ENCODE measurements at regions not wholly inside any gene's neighbourhood (a gene's known extent, or its start where the extent isn't known, plus 50 kb on each side); places are given as distances from the start of the nearest gene placed in this dataset.
"Not testable (repeated sequence)": the region's sequence is repeated elsewhere in the genome, so short reads cannot be mapped to it uniquely, and the experiment has no call there.

- DNase-seq (ENCODE audit: low spot score); ATAC-seq: not testable (repeated sequence)
Measured at GRCh38 chr12:131227641-131228040, 273.9 kb downstream of the ADGRD1 start.

GRCh38 chr12:131229079-131229425, 275.3 kb downstream of the ADGRD1 start:
- DNase-seq (ENCODE audit: low spot score); ATAC-seq: not testable (repeated sequence)

GRCh38 chr12:131229426-131230339, 276.0 kb downstream of the ADGRD1 start:
- ATAC-seq, result no peak
- no peak for DNase-seq (ENCODE audit: low spot score)

- no peak for DNase-seq (ENCODE audit: low spot score)
- no peak for ATAC-seq
Measured at GRCh38 chr12:131230340-131231031, 276.8 kb downstream of the ADGRD1 start.

- DNase-seq (ENCODE audit: low spot score), result no peak
Measured at GRCh38 chr12:131231032-131231980, 277.6 kb downstream of the ADGRD1 start.

GRCh38 chr12:131232036-131232435, 278.3 kb downstream of the ADGRD1 start:
- no peak for DNase-seq (ENCODE audit: low spot score)
- no peak for ATAC-seq

More at GRCh38 chr12:131231032-131231980, 277.6 kb downstream of the ADGRD1 start:
- no peak for ATAC-seq

GRCh38 chr12:131232872-131233271, 279.2 kb downstream of the ADGRD1 start:
- not testable (repeated sequence) for DNase-seq (ENCODE audit: low spot score); ATAC-seq

GRCh38 chr12:131233850-131234789, 280.4 kb downstream of the ADGRD1 start:
- not testable (repeated sequence) for ATAC-seq; DNase-seq (ENCODE audit: low spot score)

- not testable (repeated sequence) for DNase-seq (ENCODE audit: low spot score)
- peak; percentile 61 for ATAC-seq
Measured at GRCh38 chr12:131234841-131235271, 281.1 kb downstream of the ADGRD1 start.

- no peak for ATAC-seq
- DNase-seq (ENCODE audit: low spot score), result no peak
Measured at GRCh38 chr12:131235871-131236271, 282.2 kb downstream of the ADGRD1 start.

GRCh38 chr12:131239384-131240094, 285.8 kb downstream of the ADGRD1 start:
- no peak for DNase-seq (ENCODE audit: low spot score)

GRCh38 chr12:131241517-131241916, 287.8 kb downstream of the ADGRD1 start:
- DNase-seq (ENCODE audit: low spot score) (no peak), ATAC-seq (no peak)

More at GRCh38 chr12:131239384-131240094, 285.8 kb downstream of the ADGRD1 start:
- ATAC-seq, result no peak

- DNase-seq (ENCODE audit: low spot score) (no peak), ATAC-seq (no peak)
Measured at GRCh38 chr12:131242741-131243496, 289.2 kb downstream of the ADGRD1 start.

GRCh38 chr12:131244157-131244688, 290.5 kb downstream of the ADGRD1 start:
- not testable (repeated sequence) for ATAC-seq; DNase-seq (ENCODE audit: low spot score)

- not testable (repeated sequence) for DNase-seq (ENCODE audit: low spot score); ATAC-seq
Measured at GRCh38 chr12:131245161-131245560, 291.5 kb downstream of the ADGRD1 start.

GRCh38 chr12:131245564-131246355, 292.1 kb downstream of the ADGRD1 start:
- no peak for DNase-seq (ENCODE audit: low spot score)
- no peak for ATAC-seq
